ENCODE measurements at regions not wholly inside any gene's neighbourhood (a gene's known extent, or its start where the extent isn't known, plus 50 kb on each side); places are given as distances from the start of the nearest gene placed in this dataset.

- no peak for TF ChIP-seq CTCF (IDR thresholded peaks at IDR 0.05)
- H3K27ac ChIP-seq = no peak overlapping the region
- DNase-seq (ENCODE audit: low spot score) = no peak
- no peak overlapping the region for H3K4me3 ChIP-seq
Measured at GRCh38 chr1:208848854-208849253, 604.7 kb upstream of the PLXNA2 start.

GRCh38 chr1:208850442-208850841, 606.3 kb upstream of the PLXNA2 start:
- no peak for DNase-seq (ENCODE audit: low spot score)
- no peak overlapping the region for H3K4me3 ChIP-seq
- no peak for TF ChIP-seq CTCF (IDR thresholded peaks at IDR 0.05)
- no peak overlapping the region for H3K27ac ChIP-seq

GRCh38 chr1:208851366-208851765, 607.2 kb upstream of the PLXNA2 start:
- Histone ChIP-seq H3K27ac (no peak overlapping the region), H3K4me3 (no peak overlapping the region)
- DNase-seq (ENCODE audit: low spot score) = no peak
- TF ChIP-seq CTCF (IDR thresholded peaks at IDR 0.05) = no peak

DNA sequence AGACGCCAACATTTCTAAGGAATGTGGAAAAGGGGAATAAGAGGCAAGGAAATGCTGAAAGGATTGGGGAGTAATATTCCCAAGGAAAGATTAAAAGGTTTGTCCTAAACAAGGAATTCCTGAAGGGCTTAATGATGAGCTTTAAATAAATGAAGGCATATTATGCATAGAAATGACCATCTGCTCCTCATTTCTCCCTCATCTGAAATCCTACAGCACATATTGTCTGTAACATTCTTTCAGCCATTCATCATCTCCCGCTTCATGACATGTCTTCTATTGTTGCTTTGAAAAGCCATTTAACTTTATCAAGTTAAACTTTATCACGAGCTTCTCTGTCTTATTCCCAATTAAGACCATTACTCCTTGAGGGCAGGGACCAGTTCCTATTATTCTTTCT, 608.7 kb upstream of the PLXNA2 start:
- TF ChIP-seq CTCF (IDR thresholded peaks at IDR 0.05) = no peak

DNA sequence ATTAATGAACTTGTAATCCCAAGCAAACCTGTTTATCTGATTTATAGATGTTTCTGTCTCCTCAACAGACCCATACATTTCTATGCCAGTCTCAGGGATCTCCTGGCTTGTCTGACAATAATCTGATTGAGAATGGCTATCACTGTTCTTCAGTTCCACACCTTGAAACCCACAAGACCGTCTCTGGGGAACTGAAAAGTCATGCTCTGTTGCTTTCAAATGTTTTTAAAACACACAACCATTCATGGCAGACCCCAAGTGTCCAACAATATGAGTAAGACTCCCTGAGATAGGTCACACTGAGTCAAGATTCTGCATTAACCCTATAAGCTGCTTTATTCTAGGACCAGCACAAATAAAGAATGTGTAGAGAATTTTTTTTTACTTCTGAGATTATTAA, 611.2 kb upstream of the PLXNA2 start:
- no peak for DNase-seq (ENCODE audit: low spot score)
- no peak for TF ChIP-seq CTCF (IDR thresholded peaks at IDR 0.05)
- no peak overlapping the region for H3K27ac ChIP-seq
- H3K4me3 ChIP-seq = no peak overlapping the region

More for the DNA sequence above, 608.7 kb upstream of the PLXNA2 start:
- Histone ChIP-seq H3K4me3 (no peak overlapping the region), H3K27ac (no peak overlapping the region)
- no peak for DNase-seq (ENCODE audit: low spot score)

GRCh38 chr1:208857465-208857864, 613.3 kb upstream of the PLXNA2 start:
- DNase-seq (ENCODE audit: low spot score) = no peak
- TF ChIP-seq CTCF (IDR thresholded peaks at IDR 0.05) = no peak
- no peak overlapping the region for H3K27ac ChIP-seq
- H3K4me3 ChIP-seq = no peak overlapping the region

DNA sequence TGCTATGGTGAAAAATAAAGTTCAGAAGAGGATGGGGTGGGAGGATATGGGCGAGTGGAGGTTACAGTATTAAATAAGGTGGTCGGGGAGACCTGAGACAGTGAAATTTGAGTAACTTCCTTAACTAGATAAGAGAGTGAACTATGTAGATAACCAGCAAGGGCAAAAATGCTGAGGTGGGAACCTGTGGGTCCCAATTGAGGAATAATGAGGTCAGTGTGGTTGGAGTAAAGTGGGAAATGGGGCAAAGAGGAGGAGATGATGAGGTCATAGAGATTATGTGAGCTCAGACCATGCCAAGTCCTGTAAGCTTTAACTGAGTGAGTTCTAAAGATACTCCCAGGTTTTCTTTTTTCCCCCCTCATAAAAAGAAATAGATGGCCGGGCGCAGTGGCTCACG, 614.6 kb upstream of the PLXNA2 start:
- no peak for TF ChIP-seq CTCF (IDR thresholded peaks at IDR 0.05)
- no peak for DNase-seq (ENCODE audit: low spot score)
- no peak overlapping the region for H3K27ac ChIP-seq
- no peak overlapping the region for H3K4me3 ChIP-seq
